Peyer's patch (tissue), 4 donors: ENCODE measurements at regions not wholly inside any gene's neighbourhood (a gene's known extent, or its start where the extent isn't known, plus 50 kb on each side); places are given as distances from the start of the nearest gene placed in this dataset.

ENCODE experiments used
- DNase-seq, 3 donors: peaks; one replicate each; pipeline ENCODE4 v3.0.0-alpha.2; 2017 to 2019
- H3K27ac ChIP-seq, 4 donors: fragments of 200-600 bp; sonication (generic); one replicate each; pipeline ENCODE4 v1.5.1; 2016 to 2019
- H3K27me3 ChIP-seq, 2 donors: fragments of 200-600 bp; sonication (generic); one replicate each; pipeline ENCODE4 v1.5.1; 2019
- H3K36me3 ChIP-seq, 3 donors: fragments of 200-600 bp; sonication (generic); one replicate each; pipeline ENCODE4 v1.5.1; 2016 to 2019
- H3K4me1 ChIP-seq, 4 donors: fragments of 200-600 bp; sonication (generic); one replicate each; pipeline ENCODE4 v1.5.1; 2016 to 2019
- H3K4me3 ChIP-seq, 4 donors: fragments of 200-600 bp; sonication (generic); 1 replicate in 3 of 4; 2 replicates in 1 of 4; pipeline ENCODE4 v1.5.1; 2016 to 2019; ENCODE audit warnings: mild to moderate bottlenecking in 1 of 4
- H3K9me3 ChIP-seq, 4 donors: fragments of 200-600 bp; sonication (generic); one replicate each; pipeline ENCODE4 v1.5.1; 2016 to 2019; ENCODE audit warnings: mild to moderate bottlenecking in 1 of 4
- CTCF ChIP-seq, 6 experiments: fragments of 450-650 bp in 4 of 6; fragments of 200-600 bp in 2 of 6; sonication (generic) in 1 of 6; IDR thresholded peaks; one replicate each; pipeline ENCODE4 v1.5.1; 2017 to 2019; ENCODE audit warnings: antibody characterized with exemption in 6 of 6, mild to moderate bottlenecking in 3 of 6, moderate library complexity in 1 of 6
- POLR2A ChIP-seq, 2 donors: fragments of 450-650 bp; IDR thresholded peaks; one replicate each; pipeline ENCODE4 v1.5.1; 2017; ENCODE audit warnings: antibody characterized with exemption in 2 of 2, mild to moderate bottlenecking in 2 of 2, moderate library complexity in 2 of 2

DNA sequence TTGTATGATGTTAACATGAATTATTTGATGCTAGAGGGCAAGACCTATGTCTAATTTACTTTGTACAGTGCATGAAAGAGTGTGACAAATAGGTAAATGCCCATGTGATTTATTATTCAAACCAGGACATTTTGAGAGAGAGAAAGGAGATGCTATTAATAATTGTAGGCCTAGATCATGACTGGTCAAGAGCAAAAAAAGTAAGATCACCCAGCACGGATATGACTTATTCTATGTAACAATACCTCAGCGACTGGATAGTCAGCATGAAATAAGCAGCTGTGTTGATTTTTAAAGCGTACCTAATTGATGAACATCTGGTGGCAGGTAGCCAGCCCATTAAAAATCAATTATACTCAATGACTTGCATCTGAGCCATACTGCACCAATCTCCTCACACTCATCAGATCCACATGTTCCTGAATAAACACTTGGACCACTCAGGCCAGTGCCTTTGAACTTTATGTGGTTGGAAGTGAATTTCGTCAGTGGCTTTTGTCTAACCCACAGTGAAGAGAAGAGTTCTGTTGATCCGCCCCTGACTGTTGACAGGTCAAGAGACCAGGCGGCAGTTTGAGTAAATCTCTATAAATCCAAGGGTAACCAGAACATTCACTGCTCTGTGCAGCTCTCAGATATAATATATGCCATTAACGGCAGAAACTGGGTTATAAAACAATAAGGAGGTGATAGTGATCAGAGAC lies 435.3 kb downstream of the MDFIC start:
- Histone ChIP-seq H3K27me3 (no peaks in the 10 kb centered on the region), H3K4me3 (no peak overlapping the region), H3K36me3 (no peaks in the 10 kb centered on the region), H3K9me3 (no peaks in the 10 kb centered on the region), H3K4me1 (no peaks in the 10 kb centered on the region), H3K27ac (no peak overlapping the region)
- no peak for DNase-seq
- no peak for TF ChIP-seq CTCF (IDR thresholded peaks at IDR 0.05)
- TF ChIP-seq POLR2A (IDR thresholded peaks at IDR 0.05) = no peak

DNA sequence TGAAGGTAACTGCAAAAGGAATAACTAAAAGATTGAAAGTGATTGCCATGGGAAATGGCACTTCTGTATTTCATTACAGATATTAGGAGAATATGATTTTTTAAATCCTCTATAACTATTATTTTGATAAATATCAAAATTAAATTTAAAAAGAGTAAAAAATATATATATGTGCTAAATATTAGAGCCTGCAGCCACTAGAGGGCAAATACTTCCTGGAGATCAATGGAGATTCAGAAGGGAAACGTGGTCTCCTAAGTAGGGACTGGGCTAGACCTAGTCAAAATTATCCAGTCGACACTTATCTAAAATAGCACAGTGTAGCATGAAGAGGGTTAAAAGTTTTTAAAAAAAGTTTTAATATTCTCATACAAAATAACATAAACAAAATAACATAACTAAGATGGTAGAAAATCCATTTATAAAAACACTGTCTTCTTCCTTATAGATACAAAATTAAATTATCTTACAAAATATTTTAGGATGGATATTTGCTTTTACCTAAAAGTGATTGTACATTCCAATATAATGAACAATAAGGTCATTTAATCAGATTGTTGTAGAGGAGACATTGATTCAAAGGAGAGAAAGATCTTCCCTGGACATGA lies 434.3 kb downstream of the MDFIC start:
- Histone ChIP-seq H3K27me3 (no peaks in the 10 kb centered on the region), H3K27ac (no peak overlapping the region), H3K9me3 (no peaks in the 10 kb centered on the region), H3K4me3 (no peak overlapping the region), H3K4me1 (no peaks in the 10 kb centered on the region), H3K36me3 (no peaks in the 10 kb centered on the region)
- no peak for DNase-seq
- TF ChIP-seq POLR2A (IDR thresholded peaks at IDR 0.05) = no peak
- peak in 4 of 6 experiments; percentile 21 to 55 (median 36) for TF ChIP-seq CTCF (IDR thresholded peaks at IDR 0.05)

DNA sequence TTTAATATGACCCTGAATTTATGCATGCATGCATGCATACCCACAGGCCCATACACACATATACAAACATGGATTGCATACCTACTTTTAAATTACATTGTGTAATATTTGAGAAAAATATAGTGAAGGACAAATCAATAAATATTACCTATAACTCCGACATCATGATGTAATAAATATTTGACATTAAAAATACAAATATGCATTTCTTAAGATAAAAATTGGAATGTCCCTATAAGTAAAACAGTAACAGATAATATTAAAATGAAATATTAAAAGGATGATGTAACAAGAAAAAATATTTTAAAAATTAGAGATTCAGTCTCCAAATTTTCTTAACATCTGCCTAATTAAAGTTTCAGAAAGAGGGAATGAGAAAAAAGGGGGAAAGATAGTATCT lies 433.0 kb downstream of the MDFIC start:
- Histone ChIP-seq H3K9me3 (no peaks in the 10 kb centered on the region), H3K4me1 (no peaks in the 10 kb centered on the region), H3K4me3 (no peak overlapping the region), H3K27me3 (no peaks in the 10 kb centered on the region), H3K27ac (no peak overlapping the region), H3K36me3 (no peaks in the 10 kb centered on the region)
- DNase-seq = no peak
- TF ChIP-seq CTCF (IDR thresholded peaks at IDR 0.05) (no peak), POLR2A (IDR thresholded peaks at IDR 0.05) (no peak)

- Histone ChIP-seq H3K4me3 (no peak overlapping the region), H3K36me3 (no peaks in the 10 kb centered on the region), H3K27me3 (no peaks in the 10 kb centered on the region), H3K4me1 (no peaks in the 10 kb centered on the region), H3K9me3 (no peaks in the 10 kb centered on the region), H3K27ac (no peak overlapping the region)
- no peak for DNase-seq
- TF ChIP-seq CTCF (IDR thresholded peaks at IDR 0.05) (no peak), POLR2A (IDR thresholded peaks at IDR 0.05) (no peak)
Measured at GRCh38 chr7:115352375-115352774, 430.5 kb downstream of the MDFIC start.

GRCh38 chr7:115350764-115351163 lies 428.9 kb downstream of the MDFIC start:
- no peaks in the 10 kb centered on the region for H3K9me3 ChIP-seq
- no peak for DNase-seq
- no peak overlapping the region for H3K4me3 ChIP-seq
- H3K27ac ChIP-seq = no peak overlapping the region
- TF ChIP-seq POLR2A (IDR thresholded peaks at IDR 0.05) (no peak), CTCF (IDR thresholded peaks at IDR 0.05) (no peak)
- H3K27me3 ChIP-seq = no peaks in the 10 kb centered on the region
- H3K36me3 ChIP-seq = no peaks in the 10 kb centered on the region
- no peaks in the 10 kb centered on the region for H3K4me1 ChIP-seq
